Small intestine (tissue), 7 donors: ENCODE measurements at regions not wholly inside any gene's neighbourhood (a gene's known extent, or its start where the extent isn't known, plus 50 kb on each side); places are given as distances from the start of the nearest gene placed in this dataset.

Experiments used
- DNase-seq, 2 donors: peaks; one replicate each; pipeline versions ENCODE4 v3.0.0 to v3.0.0-alpha.2; 2013
- FAIRE-seq: peaks from 2 replicates; lab custom pipeline; 2012; peaks lifted over from hg19 to GRCh38; lab: Jason Lieb, UNC
- H3K27ac ChIP-seq, 3 donors: one replicate each; pipeline ENCODE4 v1.5.1; 2013; ENCODE audit warnings: low read length in 2 of 3, mild to moderate bottlenecking in 2 of 3, control low read depth in 1 of 3, inconsistent platforms in 1 of 3, low read depth in 1 of 3, moderate library complexity in 1 of 3
- H3K27me3 ChIP-seq, 3 donors: one replicate each; pipeline ENCODE4 v1.6.1; 2013; ENCODE audit warnings: low read length in 3 of 3, inconsistent platforms in 1 of 3; ENCODE audit not compliant: control insufficient read depth in 3 of 3, insufficient read depth in 3 of 3
- H3K36me3 ChIP-seq, 3 donors: one replicate each; pipeline ENCODE4 v1.6.1; 2013; ENCODE audit warnings: low read length in 3 of 3, inconsistent platforms in 1 of 3, low read depth in 1 of 3, mild to moderate bottlenecking in 1 of 3, moderate library complexity in 1 of 3; ENCODE audit not compliant: control insufficient read depth in 3 of 3, insufficient read depth in 2 of 3
- H3K4me1 ChIP-seq, 3 donors: one replicate each; pipeline ENCODE4 v1.6.1; 2013; ENCODE audit warnings: low read length in 2 of 3, inconsistent platforms in 1 of 3, low read depth in 1 of 3, mild to moderate bottlenecking in 1 of 3, moderate library complexity in 1 of 3; ENCODE audit not compliant: control insufficient read depth in 3 of 3, insufficient read depth in 2 of 3
- H3K4me3 ChIP-seq, 3 donors: one replicate each; pipeline ENCODE4 v1.5.1; 2013; ENCODE audit warnings: low read length in 3 of 3, control low read depth in 1 of 3, inconsistent platforms in 1 of 3, low read depth in 1 of 3, mild to moderate bottlenecking in 1 of 3, moderate library complexity in 1 of 3
- H3K9me3 ChIP-seq, 2 donors: one replicate each; pipeline ENCODE4 v1.6.1; 2013; ENCODE audit warnings: low read depth in 1 of 2, low read length in 1 of 2; ENCODE audit not compliant: control insufficient read depth in 2 of 2, insufficient read depth in 1 of 2
- WGBS, 3 donors: extraction: QIAGEN DNeasy Blood & Tissue Kit; methylation state at CpG; one replicate each; pipeline ENCODE4 v1.1.7; 2013; 5-methylcytosine and 5-hydroxymethylcytosine counted together
- donor health status: healthy with polysubstance abuse.
- donor health status: control.
- donor health status: control.
- donor health status: Bipolar disorder and iron deficiency.
- donor health status: healthy.

DNA sequence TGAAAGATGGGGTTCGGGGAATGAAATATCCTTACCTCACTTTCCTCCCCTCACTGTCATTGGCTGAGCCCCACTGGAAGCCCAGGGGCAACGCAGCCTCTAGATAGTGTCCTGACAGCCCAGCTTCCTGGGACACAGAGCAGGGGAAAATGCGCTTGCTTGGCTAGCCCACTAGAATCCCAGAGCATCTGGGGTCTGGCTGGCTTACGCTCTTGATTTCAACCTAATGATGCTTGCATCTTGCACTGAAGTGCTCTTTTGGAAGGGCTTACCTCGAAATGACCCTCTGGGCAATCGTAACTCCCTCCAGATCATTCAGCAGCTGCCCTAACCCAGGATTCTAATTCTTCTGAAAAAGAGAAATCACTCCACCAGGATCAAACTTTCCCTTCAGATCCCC is 147.6 kb downstream of the SOX9 start:
- WGBS, 3 donors, result 72 to 90% (median 76%) methylated on average over 6 of the region's 6 CpGs
- H3K27ac ChIP-seq, result no peak overlapping the region
- no peak for FAIRE-seq

DNA sequence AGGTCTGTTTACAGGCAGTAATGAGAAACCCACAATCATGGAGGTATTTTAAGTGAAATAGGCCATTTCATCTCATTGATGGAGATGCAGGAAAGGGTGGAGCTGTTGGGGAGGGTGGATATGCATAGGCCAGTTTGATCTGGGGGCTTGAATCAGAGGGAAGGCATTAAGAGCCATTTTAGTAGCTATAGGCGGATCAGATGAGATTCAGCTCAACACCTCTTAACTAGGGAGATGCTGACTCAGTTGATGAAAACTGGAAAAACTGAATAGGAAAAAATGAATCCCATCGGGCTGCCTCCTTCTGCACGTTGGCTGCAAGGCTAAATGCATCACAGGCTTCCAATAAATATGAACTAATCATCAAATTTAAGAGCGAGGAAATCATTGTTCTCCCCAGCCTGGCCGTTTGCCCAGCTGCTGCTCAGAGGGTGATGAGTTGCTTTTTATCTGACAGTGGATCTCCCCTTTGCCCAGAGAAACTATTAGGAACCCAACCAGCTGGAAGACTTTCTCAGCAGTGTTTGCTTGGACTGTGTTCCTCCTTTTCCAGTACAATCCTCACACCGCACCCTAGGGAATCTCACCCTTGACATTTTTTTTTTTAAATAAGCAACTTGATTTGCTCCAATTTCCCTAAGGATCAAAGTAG is 149.6 kb downstream of the SOX9 start:
- FAIRE-seq, result no peak
- peak; percentile 47 to 83 for DNase-seq
- H3K27ac ChIP-seq, result peak overlapping the region in 1 of 3 donors; percentile 39
- 17 to 30% (median 30%) methylated on average over 6 of the region's 6 CpGs for WGBS, 3 donors
- H3K36me3 ChIP-seq, result no peaks in the 10 kb centered on the region
- no peaks in the 10 kb centered on the region for H3K9me3 ChIP-seq
- no peaks in the 10 kb centered on the region for H3K27me3 ChIP-seq
- peaks cover 0 to 6% (median 0%) of the 10 kb centered on the region in 3 donors for H3K4me1 ChIP-seq
- H3K4me3 ChIP-seq, result no peak overlapping the region

More for the DNA sequence above, 147.6 kb downstream of the SOX9 start:
- no peaks in the 10 kb centered on the region for H3K27me3 ChIP-seq
- no peak overlapping the region for H3K4me3 ChIP-seq
- peaks cover 0 to 6% (median 0%) of the 10 kb centered on the region in 3 donors for H3K4me1 ChIP-seq
- no peak for DNase-seq
- no peaks in the 10 kb centered on the region for H3K36me3 ChIP-seq
- no peaks in the 10 kb centered on the region for H3K9me3 ChIP-seq

- no peak for DNase-seq
- Histone ChIP-seq H3K4me3 (no peak overlapping the region), H3K9me3 (peaks cover 0 to 3% of the 10 kb centered on the region in 2 donors), H3K4me1 (no peaks in the 10 kb centered on the region), H3K36me3 (no peaks in the 10 kb centered on the region), H3K27me3 (no peaks in the 10 kb centered on the region), H3K27ac (no peak overlapping the region)
- no peak for FAIRE-seq
- 79 to 97% (median 95%) methylated on average over 1 of the region's 1 CpG for WGBS, 3 donors
Observed at GRCh38 chr17:72271603-72272002, 150.8 kb downstream of the SOX9 start.

GRCh38 chr17:72273289-72274056 is 152.7 kb downstream of the SOX9 start:
- FAIRE-seq (no peak), DNase-seq (peak in 1 of 2 donors; percentile 14)
- Histone ChIP-seq H3K27me3 (no peaks in the 10 kb centered on the region), H3K4me3 (no peak overlapping the region), H3K27ac (no peak overlapping the region), H3K36me3 (no peaks in the 10 kb centered on the region), H3K9me3 (peaks cover 0 to 3% of the 10 kb centered on the region in 2 donors), H3K4me1 (no peaks in the 10 kb centered on the region)
- 70 to 77% (median 73%) methylated on average over 10 of the region's 10 CpGs for WGBS, 3 donors

DNA sequence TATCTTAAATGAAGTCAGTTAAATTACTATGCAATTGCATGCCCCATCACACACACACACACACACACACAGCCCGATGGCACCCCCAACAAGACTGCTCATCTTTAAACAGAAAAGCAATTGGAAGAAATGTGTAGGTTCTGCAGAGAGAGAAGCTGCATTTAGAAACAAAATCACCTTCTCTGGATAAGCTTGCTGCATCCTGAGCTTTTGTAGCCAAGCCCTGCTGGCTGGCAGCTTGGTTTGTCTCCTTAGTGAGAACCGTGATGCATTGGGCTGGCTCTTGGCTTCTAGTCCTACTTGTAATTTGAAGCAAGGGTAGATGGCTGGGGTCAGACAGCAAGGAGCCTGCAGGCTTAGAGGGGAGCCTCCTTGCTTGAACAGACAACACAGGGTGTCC is 153.8 kb downstream of the SOX9 start:
- Histone ChIP-seq H3K4me3 (no peak overlapping the region), H3K36me3 (no peaks in the 10 kb centered on the region), H3K27ac (no peak overlapping the region), H3K27me3 (no peaks in the 10 kb centered on the region), H3K4me1 (no peaks in the 10 kb centered on the region), H3K9me3 (peaks cover 0 to 3% of the 10 kb centered on the region in 2 donors)
- DNase-seq (no peak), FAIRE-seq (no peak)
- 82 to 90% (median 85%) methylated on average over 2 of the region's 2 CpGs for WGBS, 3 donors

DNA sequence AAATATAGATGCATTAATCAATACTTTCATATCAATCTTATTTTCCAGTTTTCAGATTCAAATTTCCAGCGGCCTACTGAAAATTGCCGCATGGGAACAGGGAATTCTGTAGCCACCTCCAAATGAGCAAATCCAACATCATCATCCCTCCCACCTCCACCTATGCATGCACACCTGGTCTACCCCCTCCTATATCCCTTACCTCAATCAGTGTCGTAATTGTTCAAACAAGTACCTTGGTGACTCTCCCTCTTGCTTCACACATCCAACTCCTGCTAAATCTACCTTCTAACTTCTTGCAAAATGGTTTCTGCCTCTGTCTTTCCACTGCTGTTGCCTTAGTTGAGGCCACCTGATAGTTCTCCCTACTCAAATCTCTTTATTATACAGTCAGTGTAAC is 160.1 kb downstream of the SOX9 start:
- H3K4me3 ChIP-seq, result no peak overlapping the region
- no peaks in the 10 kb centered on the region for H3K36me3 ChIP-seq
- H3K27ac ChIP-seq, result no peak overlapping the region
- FAIRE-seq (no peak), DNase-seq (no peak)
- H3K9me3 ChIP-seq, result peaks cover 0 to under 1% of the 10 kb centered on the region in 2 donors
- WGBS, 3 donors, result 93 to 96% (median 95%) methylated on average over 3 of the region's 3 CpGs
- no peaks in the 10 kb centered on the region for H3K27me3 ChIP-seq
- H3K4me1 ChIP-seq, result no peaks in the 10 kb centered on the region

- H3K4me3 ChIP-seq, result no peak overlapping the region
- H3K36me3 ChIP-seq, result no peaks in the 10 kb centered on the region
- H3K9me3 ChIP-seq, result no peaks in the 10 kb centered on the region
- WGBS, 3 donors, result 67 to 92% (median 70%) methylated on average over 3 of the region's 3 CpGs
- DNase-seq (no peak), FAIRE-seq (no peak)
- H3K27me3 ChIP-seq, result no peaks in the 10 kb centered on the region
- no peaks in the 10 kb centered on the region for H3K4me1 ChIP-seq
- H3K27ac ChIP-seq, result no peak overlapping the region
Observed at GRCh38 chr17:72282439-72283029, 161.7 kb downstream of the SOX9 start.

- Histone ChIP-seq H3K27ac (no peak overlapping the region), H3K4me1 (no peaks in the 10 kb centered on the region), H3K36me3 (no peaks in the 10 kb centered on the region), H3K4me3 (no peak overlapping the region), H3K9me3 (no peaks in the 10 kb centered on the region), H3K27me3 (no peaks in the 10 kb centered on the region)
- WGBS, 3 donors, result 63 to 69% (median 64%) methylated on average over 4 of the region's 4 CpGs
- DNase-seq (no peak), FAIRE-seq (no peak)
Observed at GRCh38 chr17:72284806-72285205, 164.0 kb downstream of the SOX9 start.
